ENCODE measurements at regions not wholly inside any gene's neighbourhood (a gene's known extent, or its start where the extent isn't known, plus 50 kb on each side); places are given as distances from the start of the nearest gene placed in this dataset.
A peak's percentile ranks its signal among the peaks of the same experiment; 100 is the strongest.

DNA sequence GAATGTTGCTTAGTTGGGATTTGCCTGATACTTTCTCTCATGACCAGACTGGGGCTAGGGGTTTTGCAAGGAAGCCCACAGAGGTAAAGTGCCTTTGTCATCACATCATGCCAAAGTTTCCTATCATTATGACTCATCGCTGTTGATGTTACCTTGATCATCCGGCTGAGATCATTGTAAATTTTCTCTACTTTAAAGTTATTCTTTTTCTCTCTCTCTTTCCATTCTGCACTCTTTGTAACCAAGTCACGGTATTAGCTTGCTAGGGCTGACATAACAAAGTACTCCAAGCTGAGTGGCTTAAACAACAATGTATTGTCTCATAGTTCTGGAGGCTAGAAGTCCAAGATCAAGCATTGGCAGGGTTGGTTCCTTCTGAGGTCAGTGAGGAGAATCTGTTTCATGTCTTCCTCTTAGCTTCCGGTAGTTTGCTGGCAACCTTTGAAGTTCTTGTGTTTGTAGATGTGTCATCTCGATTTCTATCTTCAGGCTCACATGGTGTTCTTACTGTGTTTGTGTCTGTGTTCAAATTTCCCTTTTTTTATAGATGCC is 113.0 kb downstream of the DTHD1 start:
- H3K27me3 Mint-ChIP-seq, result no peaks in the 10 kb centered on the region
- TF ChIP-seq, protein P1, sequence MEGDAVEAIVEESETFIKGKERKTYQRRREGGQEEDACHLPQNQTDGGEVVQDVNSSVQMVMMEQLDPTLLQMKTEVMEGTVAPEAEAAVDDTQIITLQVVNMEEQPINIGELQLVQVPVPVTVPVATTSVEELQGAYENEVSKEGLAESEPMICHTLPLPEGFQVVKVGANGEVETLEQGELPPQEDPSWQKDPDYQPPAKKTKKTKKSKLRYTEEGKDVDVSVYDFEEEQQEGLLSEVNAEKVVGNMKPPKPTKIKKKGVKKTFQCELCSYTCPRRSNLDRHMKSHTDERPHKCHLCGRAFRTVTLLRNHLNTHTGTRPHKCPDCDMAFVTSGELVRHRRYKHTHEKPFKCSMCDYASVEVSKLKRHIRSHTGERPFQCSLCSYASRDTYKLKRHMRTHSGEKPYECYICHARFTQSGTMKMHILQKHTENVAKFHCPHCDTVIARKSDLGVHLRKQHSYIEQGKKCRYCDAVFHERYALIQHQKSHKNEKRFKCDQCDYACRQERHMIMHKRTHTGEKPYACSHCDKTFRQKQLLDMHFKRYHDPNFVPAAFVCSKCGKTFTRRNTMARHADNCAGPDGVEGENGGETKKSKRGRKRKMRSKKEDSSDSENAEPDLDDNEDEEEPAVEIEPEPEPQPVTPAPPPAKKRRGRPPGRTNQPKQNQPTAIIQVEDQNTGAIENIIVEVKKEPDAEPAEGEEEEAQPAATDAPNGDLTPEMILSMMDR (IDR thresholded peaks at IDR 0.05), result no peak
- ATAC-seq (ENCODE audit: low read depth) (no peak), DNase-seq (no peak)
- H3K27ac Mint-ChIP-seq, result no peak overlapping the region
- no peaks in the 10 kb centered on the region for H3K4me1 Mint-ChIP-seq
- no peak overlapping the region for H3K4me3 Mint-ChIP-seq
- POLR2A ChIA-PET, result no interaction called here
- H3K9me3 Mint-ChIP-seq, result no peaks in the 10 kb centered on the region
- CTCF ChIA-PET, result no interaction called here
- H3K36me3 Mint-ChIP-seq (ENCODE audit: low read depth), result no peaks in the 10 kb centered on the region
- intact Hi-C loops (cut with micrococcal nuclease), result loop anchor here (10.0 kb wide), 1 partner anchor 450 kb away; no protein-coding TSS in a partner anchor

GRCh38 chr4:36399762-36400353 is 118.4 kb downstream of the DTHD1 start:
- no peak overlapping the region for H3K4me3 Mint-ChIP-seq
- DNase-seq (no peak), ATAC-seq (ENCODE audit: low read depth) (peak; percentile 37)
- TF ChIP-seq, protein P1 (IDR thresholded peaks at IDR 0.05), result peak; percentile 87
- ChIA-PET POLR2A (no interaction called here), CTCF (interaction anchor here (0.6 to 5.6 kb wide), 38 partner anchors 8 to 678 kb away, joined by 3 to 49 read pairs (median 4); partner anchors contain the start of gene ARAP2)
- no peak overlapping the region for H3K27ac Mint-ChIP-seq
- no peaks in the 10 kb centered on the region for H3K4me1 Mint-ChIP-seq
- no peaks in the 10 kb centered on the region for H3K27me3 Mint-ChIP-seq
- intact Hi-C loops (cut with micrococcal nuclease), result loop anchor here (1.0 to 10.0 kb wide), 4 partner anchors 49 to 455 kb away; no protein-coding TSS in a partner anchor
- peaks cover 5% of the 10 kb centered on the region for H3K9me3 Mint-ChIP-seq
- H3K36me3 Mint-ChIP-seq (ENCODE audit: low read depth), result no peaks in the 10 kb centered on the region

DNA sequence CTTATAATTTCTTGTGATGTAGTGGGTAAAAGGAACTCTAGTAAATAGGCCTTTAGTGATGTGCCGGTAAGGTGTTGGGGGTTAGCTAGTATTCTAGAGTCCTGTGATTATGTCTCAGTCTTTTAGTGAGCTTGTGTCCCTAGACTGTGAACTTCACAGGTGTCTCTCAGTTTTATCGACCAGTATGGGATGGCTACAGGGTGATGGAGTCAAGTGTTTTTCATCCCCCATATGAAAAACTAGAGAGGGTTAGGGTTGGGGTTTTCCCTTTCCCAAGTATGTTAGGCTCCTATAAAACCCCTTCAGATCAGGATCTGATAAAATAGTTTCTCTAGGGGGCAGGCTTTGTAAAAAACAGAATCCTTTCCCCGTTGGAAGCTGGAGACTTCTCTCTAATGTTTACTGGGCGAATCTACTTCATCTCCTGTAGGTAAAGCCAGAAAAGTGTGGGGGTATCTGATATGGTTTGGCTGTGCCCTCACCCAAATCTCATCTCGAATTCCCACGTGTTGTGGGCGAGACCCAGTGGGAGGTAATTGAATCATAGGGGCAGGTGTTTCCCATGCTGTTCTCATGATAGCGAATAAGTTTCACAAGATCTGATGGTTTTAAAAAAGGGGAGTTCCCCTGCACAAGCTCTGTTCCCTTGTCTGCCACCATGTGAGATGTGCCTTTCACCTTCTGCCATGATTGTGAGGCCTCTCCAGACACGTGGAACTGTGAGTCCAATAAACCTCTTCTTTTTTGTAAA is 120.8 kb downstream of the DTHD1 start:
- no peaks in the 10 kb centered on the region for H3K4me1 Mint-ChIP-seq
- H3K36me3 Mint-ChIP-seq (ENCODE audit: low read depth), result no peaks in the 10 kb centered on the region
- peaks cover under 1% of the 10 kb centered on the region for H3K27me3 Mint-ChIP-seq
- H3K27ac Mint-ChIP-seq, result no peak overlapping the region
- TF ChIP-seq, protein P1 (IDR thresholded peaks at IDR 0.05), result no peak
- intact Hi-C loops (cut with micrococcal nuclease), result no loop called here
- H3K9me3 Mint-ChIP-seq, result peaks cover 5% of the 10 kb centered on the region
- no peak for DNase-seq
- ChIA-PET POLR2A (no interaction called here), CTCF (interaction anchor here (1.0 kb wide), 1 partner anchor 219 kb away, joined by 3 read pairs; no protein-coding TSS in a partner anchor)
- no peak overlapping the region for H3K4me3 Mint-ChIP-seq
- ATAC-seq (ENCODE audit: low read depth), result no peak

DNA sequence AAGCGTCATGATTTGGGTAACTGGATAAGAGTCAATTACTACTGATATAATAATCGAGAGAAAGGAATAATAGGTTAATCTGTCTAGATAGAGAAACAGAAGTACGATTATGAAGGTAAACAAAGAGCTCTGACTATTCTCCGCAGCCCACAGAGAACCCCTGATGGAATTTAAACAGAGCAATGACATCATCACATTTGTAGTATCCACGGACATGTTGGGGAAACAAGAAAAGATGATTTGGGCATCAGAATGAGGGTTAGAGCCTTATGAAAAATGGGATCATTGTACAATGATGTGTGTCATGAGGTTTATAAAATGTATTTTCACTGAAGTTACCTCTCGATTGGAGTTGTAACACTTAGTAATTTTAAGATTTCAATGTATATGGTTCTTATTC is 129.9 kb downstream of the DTHD1 start:
- Mint-ChIP-seq H3K27me3 (peaks cover 35% of the 10 kb centered on the region), H3K4me3 (no peak overlapping the region), H3K4me1 (no peaks in the 10 kb centered on the region), H3K27ac (no peak overlapping the region), H3K36me3 (ENCODE audit: low read depth) (no peaks in the 10 kb centered on the region), H3K9me3 (peaks cover 2% of the 10 kb centered on the region)
- CTCF ChIA-PET, result no interaction called here
- no peak for DNase-seq
- intact Hi-C loops (cut with micrococcal nuclease), result loop anchor here (10.0 kb wide), 1 partner anchor 973 kb away; no protein-coding TSS in a partner anchor
- TF ChIP-seq, protein P1 (IDR thresholded peaks at IDR 0.05), result no peak
- POLR2A ChIA-PET, result no interaction called here
- ATAC-seq (ENCODE audit: low read depth), result no peak

DNA sequence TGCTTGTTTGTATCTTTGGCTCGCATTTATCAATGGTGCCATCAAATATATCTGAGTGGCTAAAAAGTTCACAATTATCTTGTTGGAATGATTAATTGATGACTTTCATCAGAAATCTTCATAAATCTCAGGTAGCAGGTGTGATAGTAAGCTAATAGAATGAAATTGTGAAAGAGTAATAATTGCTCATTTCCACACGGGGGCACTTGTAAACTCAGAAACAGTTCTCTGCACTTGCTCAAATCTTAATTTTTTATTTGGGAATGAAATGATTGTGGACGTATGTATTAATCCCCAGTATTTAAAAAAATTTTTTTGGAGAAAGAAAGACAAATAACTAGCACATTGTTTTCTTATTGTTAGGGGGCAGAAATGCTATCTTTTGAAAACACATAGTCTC is 132.8 kb downstream of the DTHD1 start:
- DNase-seq (no peak), ATAC-seq (ENCODE audit: low read depth) (no peak)
- ChIA-PET CTCF (no interaction called here), POLR2A (no interaction called here)
- no peak overlapping the region for H3K27ac Mint-ChIP-seq
- H3K4me1 Mint-ChIP-seq, result no peaks in the 10 kb centered on the region
- H3K9me3 Mint-ChIP-seq, result peaks cover 2% of the 10 kb centered on the region
- TF ChIP-seq, protein P1 (IDR thresholded peaks at IDR 0.05), result no peak
- no peaks in the 10 kb centered on the region for H3K36me3 Mint-ChIP-seq (ENCODE audit: low read depth)
- peaks cover 41% of the 10 kb centered on the region for H3K27me3 Mint-ChIP-seq
- intact Hi-C loops (cut with micrococcal nuclease), result loop anchor here (10.0 kb wide), 1 partner anchor 971 kb away; no protein-coding TSS in a partner anchor
- no peak overlapping the region for H3K4me3 Mint-ChIP-seq

Data from activated B cell treated with CpG ODN at 0.5 μM for 24 hours (primary cell).